ENCODE measurements at regions not wholly inside any gene's neighbourhood (a gene's known extent, or its start where the extent isn't known, plus 50 kb on each side); places are given as distances from the start of the nearest gene placed in this dataset.

- TF ChIP-seq CTCF (conservative IDR thresholded peaks at IDR 0.05) (no peak), ZFX (IDR thresholded peaks at IDR 0.05) (no peak)
Measured at GRCh38 chr18:10397004-10397403, 57.4 kb upstream of the APCDD1 start.
